Common myeloid progenitor, CD34-positive (primary cell): ENCODE measurements at regions not wholly inside any gene's neighbourhood (a gene's known extent, or its start where the extent isn't known, plus 50 kb on each side); places are given as distances from the start of the nearest gene placed in this dataset.

Source experiments
- CTCF ChIA-PET: fragments of 350-600 bp; sonication (Branson Sonifier 250); formaldehyde crosslinking; loops from one replicate; lab custom pipeline; 2021; ENCODE audit warnings: antibody characterized with exemption; lab: Charles Lee
- POLR2A ChIA-PET: fragments of 350-600 bp; sonication (Branson Sonifier 250); formaldehyde crosslinking; loops from one replicate; lab custom pipeline; 2021; ENCODE audit warnings: antibody characterized with exemption; lab: Charles Lee
- DNase-seq, 3 donors: peaks; one replicate each; pipeline versions ENCODE4 v3.0.0 to v3.0.0-alpha.2; 2013
- H3K27ac ChIP-seq, 2 experiments: 1 replicate in 1 of 2; 2 replicates in 1 of 2; pipeline ENCODE4 v1.7.0; 2013; ENCODE audit warnings: inconsistent platforms in 2 of 2, low read length in 2 of 2, mild to moderate bottlenecking in 2 of 2, low read depth in 1 of 2, moderate library complexity in 1 of 2; ENCODE audit not compliant: severe bottlenecking in 2 of 2, insufficient read depth in 1 of 2, poor library complexity in 1 of 2
- H3K27me3 ChIP-seq, 5 experiments: replicated peaks in 2 of 5; 1 replicate in 3 of 5; 2 replicates in 2 of 5; pipeline versions ENCODE4 v1.6.1 to v1.7.0; 2013; ENCODE audit warnings: low read length in 4 of 5, mild to moderate bottlenecking in 2 of 5, moderate library complexity in 2 of 5, inconsistent platforms in 1 of 5; ENCODE audit not compliant: insufficient read depth in 5 of 5, control insufficient read depth in 4 of 5
- H3K36me3 ChIP-seq, 4 experiments: 1 replicate in 2 of 4; 2 replicates in 2 of 4; pipeline versions ENCODE4 v1.6.1 to v1.7.0; 2013; ENCODE audit warnings: low read length in 3 of 4, control low read depth in 1 of 4, mild to moderate bottlenecking in 1 of 4; ENCODE audit not compliant: control insufficient read depth in 4 of 4, insufficient read depth in 4 of 4
- H3K4me1 ChIP-seq, 4 experiments: 1 replicate in 3 of 4; 2 replicates in 1 of 4; pipeline versions ENCODE4 v1.6.1 to v1.7.1; 2013; ENCODE audit warnings: low read length in 3 of 4, mild to moderate bottlenecking in 3 of 4, control low read depth in 1 of 4, inconsistent platforms in 1 of 4, moderate library complexity in 1 of 4; ENCODE audit not compliant: control insufficient read depth in 4 of 4, insufficient read depth in 4 of 4; ENCODE audit errors: control extremely low read depth in 1 of 4
- H3K4me3 ChIP-seq, 7 experiments: 1 replicate in 4 of 7; 2 replicates in 3 of 7; pipeline versions ENCODE4 v1.5.1 to v1.7.0; 2013; ENCODE audit warnings: mild to moderate bottlenecking in 7 of 7, low read length in 6 of 7, moderate library complexity in 6 of 7, inconsistent platforms in 2 of 7, low read depth in 2 of 7, control low read depth in 1 of 7; ENCODE audit not compliant: insufficient read depth in 4 of 7, control insufficient read depth in 1 of 7; ENCODE audit errors: extremely low read depth in 1 of 7
- H3K9me3 ChIP-seq, 5 experiments: 1 replicate in 4 of 5; 2 replicates in 1 of 5; pipeline versions ENCODE4 v1.6.1 to v1.7.1; 2013; ENCODE audit warnings: low read length in 4 of 5, mild to moderate bottlenecking in 2 of 5, inconsistent platforms in 1 of 5, low read depth in 1 of 5, moderate library complexity in 1 of 5; ENCODE audit not compliant: control insufficient read depth in 4 of 5, insufficient read depth in 2 of 5; ENCODE audit errors: control extremely low read depth in 1 of 5
- WGBS: methylation state at CpG from one replicate; pipeline ENCODE4 v1.1.5; 2013; ENCODE audit not compliant: insufficient coverage; 5-methylcytosine and 5-hydroxymethylcytosine counted together

DNA sequence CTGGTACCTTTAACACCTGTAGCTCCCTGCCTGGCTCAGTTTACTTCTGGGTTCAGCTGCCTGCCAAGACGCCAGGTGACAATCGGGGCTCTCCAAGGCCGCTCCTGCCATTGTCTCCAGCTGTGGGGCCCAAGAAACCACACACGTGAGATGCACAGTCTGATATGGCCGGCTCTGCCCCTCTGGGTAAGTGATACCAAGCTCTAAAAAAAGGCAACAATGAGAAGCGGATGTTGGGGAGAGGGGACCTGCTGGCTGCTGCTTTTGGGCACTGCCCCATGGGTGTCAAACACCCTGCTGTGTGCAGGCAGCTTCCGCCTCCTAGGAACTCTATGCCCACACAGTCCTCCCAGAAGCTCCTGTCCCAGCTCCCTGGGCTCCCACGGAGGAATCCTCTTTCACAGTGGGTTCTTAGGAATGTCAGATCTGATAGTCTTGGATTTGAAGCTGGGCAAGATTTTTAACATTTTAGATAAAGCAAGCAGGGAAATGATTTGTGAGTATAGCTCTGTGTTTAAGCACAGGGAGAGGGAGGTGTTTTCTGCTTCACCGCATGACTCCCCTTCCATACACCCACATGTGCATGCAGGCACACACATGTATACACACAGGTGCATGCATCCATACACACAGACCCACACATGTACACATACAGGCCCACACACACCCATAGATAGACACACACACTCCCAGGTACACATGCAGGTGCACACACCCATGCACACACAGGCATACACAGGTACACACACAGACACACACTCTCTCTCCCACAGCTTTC is 1135.8 kb downstream of the BCL11B start:
- no peaks in the 10 kb centered on the region for H3K9me3 ChIP-seq
- no peak overlapping the region for H3K27ac ChIP-seq
- H3K27me3 ChIP-seq, result peaks cover 0 to 50% (median 18%) of the 10 kb centered on the region in 5 experiments
- H3K36me3 ChIP-seq, result no peaks in the 10 kb centered on the region
- no peak overlapping the region for H3K4me3 ChIP-seq
- WGBS, result 41% methylated on average over 6 of the region's 9 CpGs
- POLR2A ChIA-PET, result no interaction called here
- CTCF ChIA-PET, result interaction anchor here (0.9 to 1.4 kb wide), 4 partner anchors 10 to 1133 kb away, joined by 3 to 4 read pairs (median 4); no protein-coding TSS in a partner anchor
- peaks cover 0 to 3% (median 0%) of the 10 kb centered on the region in 4 experiments for H3K4me1 ChIP-seq
- DNase-seq, result no peak

DNA sequence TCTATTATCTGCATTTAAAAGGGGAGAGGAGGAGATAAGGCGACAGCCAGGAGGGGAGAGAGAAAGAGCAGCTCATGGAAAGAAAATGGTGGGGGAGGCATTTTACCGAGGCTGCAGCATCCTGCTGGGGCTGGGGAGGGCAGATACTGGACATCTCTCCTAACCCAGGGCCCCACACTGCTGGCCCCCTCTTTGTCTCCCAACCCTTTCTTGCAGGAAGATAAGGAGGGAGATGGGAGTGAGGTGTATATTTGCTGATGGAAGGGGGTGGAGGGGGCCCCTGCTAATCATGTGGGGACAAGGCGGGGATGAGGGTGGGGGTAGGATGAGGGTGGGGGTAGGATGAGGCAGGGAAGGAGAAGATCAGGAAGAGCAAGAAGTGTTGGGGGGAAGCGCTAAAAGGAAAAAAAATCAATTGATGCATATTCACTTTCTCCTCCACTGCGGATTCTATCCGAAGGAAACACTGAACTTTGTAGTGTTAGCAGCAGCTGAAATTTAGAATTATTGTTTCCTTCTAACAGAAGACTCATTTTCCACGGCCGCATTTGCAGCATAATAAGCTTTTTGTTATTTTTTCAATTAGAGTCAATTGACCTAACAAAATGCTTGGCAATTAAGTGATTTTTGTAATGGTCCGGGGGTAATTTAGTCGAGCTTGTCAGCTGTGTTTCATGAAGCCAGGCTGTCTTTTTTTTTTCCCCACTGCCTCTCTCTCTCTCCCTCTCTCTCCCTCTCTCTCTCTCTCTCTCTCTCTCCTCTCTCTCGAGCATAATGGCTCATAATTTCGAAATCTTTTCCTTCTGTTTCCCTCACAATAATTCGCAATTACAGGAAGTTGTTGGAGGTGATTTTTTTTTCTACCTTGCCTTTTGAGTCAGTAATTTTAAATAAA is 1134.6 kb downstream of the BCL11B start:
- Histone ChIP-seq H3K4me3 (no peak overlapping the region), H3K4me1 (no peaks in the 10 kb centered on the region), H3K27me3 (peaks cover 0 to 54% (median 18%) of the 10 kb centered on the region in 5 experiments), H3K9me3 (no peaks in the 10 kb centered on the region), H3K27ac (no peak overlapping the region), H3K36me3 (no peaks in the 10 kb centered on the region)
- 17% methylated on average over 2 of the region's 13 CpGs for WGBS
- DNase-seq, result peak in 1 of 3 donors; percentile 6
- ChIA-PET POLR2A (interaction anchor here (0.6 kb wide), 2 partner anchors 467 to 1276 kb away, joined by 3 to 7 read pairs; no protein-coding TSS in a partner anchor), CTCF (interaction anchor here (0.9 to 1.5 kb wide), 6 partner anchors 10 to 1132 kb away, joined by 3 to 4 read pairs (median 4); no protein-coding TSS in a partner anchor)

DNA sequence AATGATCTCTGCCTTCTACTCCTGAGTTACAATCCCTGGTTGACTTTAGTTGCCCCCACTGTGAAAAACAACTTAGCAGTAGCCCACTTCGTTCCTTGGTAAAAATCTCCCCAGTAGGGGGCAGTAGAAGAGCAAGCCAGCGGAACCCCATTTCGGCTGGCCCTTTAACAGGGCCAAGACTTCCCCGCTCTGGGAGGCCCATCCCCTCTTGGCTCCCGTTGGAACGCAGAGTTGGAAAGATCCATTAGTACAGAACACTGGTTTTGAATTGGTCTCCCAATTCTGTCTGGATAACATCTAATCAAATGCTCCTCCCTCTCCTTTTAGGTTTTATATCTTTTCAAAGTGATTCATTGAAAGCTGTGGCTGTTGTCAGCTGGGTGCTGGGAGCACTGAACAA is 1133.3 kb downstream of the BCL11B start:
- CTCF ChIA-PET, result interaction anchor here (0.7 to 1.5 kb wide), 3 partner anchors 72 to 1127 kb away, joined by 3 to 4 read pairs (median 3); no protein-coding TSS in a partner anchor

DNA sequence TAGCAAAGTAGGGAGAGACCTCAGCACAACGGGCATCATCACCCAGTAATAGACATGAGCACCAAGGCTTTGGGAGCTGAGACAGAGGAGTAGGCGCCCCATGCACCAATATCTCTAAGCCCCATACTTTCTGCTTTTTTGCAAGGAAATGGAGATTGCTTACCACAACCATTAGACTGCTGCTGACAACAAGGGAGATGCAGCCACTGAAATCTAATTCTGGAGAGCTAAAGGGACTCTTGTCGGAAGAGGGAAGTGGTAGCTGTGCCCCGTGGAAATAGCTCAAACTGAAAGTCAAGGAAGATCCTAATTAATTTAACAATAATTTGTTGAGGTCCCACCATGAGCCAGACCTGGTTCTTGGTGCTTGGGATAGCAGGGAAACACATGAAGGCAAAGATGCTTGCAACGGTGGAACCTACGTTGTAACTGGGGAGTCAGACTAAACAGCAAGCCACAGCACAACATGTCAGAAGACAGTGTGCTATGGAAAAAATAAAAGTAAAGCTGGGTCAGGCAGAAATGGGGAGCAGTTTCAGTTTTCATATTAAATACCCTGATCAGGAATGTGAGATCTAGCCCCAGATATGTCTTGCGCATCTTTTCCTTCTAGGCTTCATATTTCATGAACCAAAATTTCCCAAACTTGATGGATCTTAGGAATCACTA is 1131.0 kb downstream of the BCL11B start:
- no peak for DNase-seq
- H3K27ac ChIP-seq, result no peak overlapping the region
- no peaks in the 10 kb centered on the region for H3K9me3 ChIP-seq
- ChIA-PET CTCF (interaction anchor here (1.8 to 2.2 kb wide), 2 partner anchors 11 to 1126 kb away, joined by 5 to 6 read pairs; no protein-coding TSS in a partner anchor), POLR2A (no interaction called here)
- no peak overlapping the region for H3K4me3 ChIP-seq
- peaks cover 0 to 52% (median 18%) of the 10 kb centered on the region in 5 experiments for H3K27me3 ChIP-seq
- H3K36me3 ChIP-seq, result no peaks in the 10 kb centered on the region
- no peaks in the 10 kb centered on the region for H3K4me1 ChIP-seq
- 80% methylated on average over 4 of the region's 7 CpGs for WGBS

More for the DNA sequence above, 1133.3 kb downstream of the BCL11B start:
- H3K36me3 ChIP-seq, result no peaks in the 10 kb centered on the region
- H3K27ac ChIP-seq, result no peak overlapping the region
- peaks cover 0 to 61% (median 18%) of the 10 kb centered on the region in 5 experiments for H3K27me3 ChIP-seq
- no peaks in the 10 kb centered on the region for H3K9me3 ChIP-seq
- peak; percentile 36 to 60 (median 49) for DNase-seq
- no peaks in the 10 kb centered on the region for H3K4me1 ChIP-seq
- POLR2A ChIA-PET, result no interaction called here
- H3K4me3 ChIP-seq, result no peak overlapping the region
- WGBS, result 2% methylated on average over 6 of the region's 6 CpGs

DNA sequence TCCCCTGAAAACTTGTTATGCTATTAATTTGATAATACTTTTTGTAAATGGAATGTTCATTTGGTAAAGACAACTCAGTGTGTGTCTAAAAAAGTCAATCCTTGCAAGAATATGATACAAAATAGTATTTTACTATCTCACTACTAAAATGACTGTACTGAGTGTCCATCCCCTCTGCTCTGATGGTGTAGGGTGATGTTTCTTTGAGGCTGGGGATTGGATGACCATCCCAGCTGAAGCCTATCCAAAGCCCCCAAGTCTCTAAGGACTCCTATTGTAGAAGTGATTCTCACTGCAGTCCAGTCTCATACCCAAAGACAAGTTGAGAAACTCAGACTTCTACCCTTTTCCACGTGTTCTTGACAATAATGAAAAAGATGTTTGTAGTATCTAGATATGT is 1128.4 kb downstream of the BCL11B start:
- no peak for DNase-seq
- ChIA-PET POLR2A (no interaction called here), CTCF (no interaction called here)
- H3K9me3 ChIP-seq, result no peaks in the 10 kb centered on the region
- H3K27me3 ChIP-seq, result peaks cover 0 to 38% (median 11%) of the 10 kb centered on the region in 5 experiments
- no CpG with 5 or more reads among the region's 1 CpG for WGBS
- no peaks in the 10 kb centered on the region for H3K36me3 ChIP-seq
- H3K4me3 ChIP-seq, result no peak overlapping the region
- H3K4me1 ChIP-seq, result no peaks in the 10 kb centered on the region
- no peak overlapping the region for H3K27ac ChIP-seq

DNA sequence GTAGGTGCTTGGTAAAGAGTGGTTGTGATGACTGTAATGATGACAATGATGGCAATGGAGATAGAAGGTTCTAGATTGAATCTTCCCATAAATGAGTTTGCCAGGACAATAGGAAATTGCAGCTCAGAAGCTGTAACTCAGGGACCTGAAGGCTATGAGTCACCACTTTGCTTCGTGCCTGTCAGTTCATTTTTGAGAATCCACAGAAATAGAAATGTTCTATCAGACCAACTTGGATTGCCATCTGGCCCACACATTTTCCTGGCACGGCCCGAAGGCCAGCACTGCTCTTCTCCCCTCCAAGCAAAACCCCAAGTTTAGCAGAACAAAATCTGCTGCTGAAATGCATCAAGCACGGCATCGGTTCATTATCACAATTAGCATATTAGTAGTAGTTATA is 1127.0 kb downstream of the BCL11B start:
- 71% methylated on average over 1 of the region's 5 CpGs for WGBS
- no peak overlapping the region for H3K27ac ChIP-seq
- POLR2A ChIA-PET, result no interaction called here
- H3K9me3 ChIP-seq, result no peaks in the 10 kb centered on the region
- peaks cover 0 to 36% (median 8%) of the 10 kb centered on the region in 5 experiments for H3K27me3 ChIP-seq
- no peak for DNase-seq
- H3K4me1 ChIP-seq, result no peaks in the 10 kb centered on the region
- no peak overlapping the region for H3K4me3 ChIP-seq
- H3K36me3 ChIP-seq, result no peaks in the 10 kb centered on the region
- CTCF ChIA-PET, result no interaction called here
